HG03442 (cell line): ENCODE measurements at regions not wholly inside any gene's neighbourhood (a gene's known extent, or its start where the extent isn't known, plus 50 kb on each side); places are given as distances from the start of the nearest gene placed in this dataset.

Experiments used
- ATAC-seq: cut with Tn5 transposase; IDR thresholded peaks from one replicate; pipeline ENCODE4 v1.9.1; 2021; ENCODE audit warnings: mild to moderate bottlenecking, moderate library complexity; ENCODE audit not compliant: unreplicated experiment

GRCh38 chr6:144796070-144796469, 510.9 kb downstream of the UTRN start:
- ATAC-seq: no peak

GRCh38 chr6:144797881-144798589, 512.9 kb downstream of the UTRN start:
- ATAC-seq: no peak

- ATAC-seq: no peak
Observed at GRCh38 chr6:144804246-144804790, 519.2 kb downstream of the UTRN start.

GRCh38 chr6:144805049-144805448, 519.9 kb downstream of the UTRN start:
- no peak for ATAC-seq

GRCh38 chr6:144806222-144806621, 521.1 kb downstream of the UTRN start:
- ATAC-seq: no peak

- no peak for ATAC-seq
Observed at GRCh38 chr6:144809120-144809519, 524.0 kb downstream of the UTRN start.

- ATAC-seq: no peak
Observed at GRCh38 chr6:144809969-144810368, 524.8 kb downstream of the UTRN start.

GRCh38 chr6:144811140-144811539, 526.0 kb downstream of the UTRN start:
- no peak for ATAC-seq

GRCh38 chr6:144816936-144817335, 531.8 kb downstream of the UTRN start:
- ATAC-seq: no peak

- ATAC-seq: no peak
Observed at GRCh38 chr6:144820270-144820669, 535.1 kb downstream of the UTRN start.

- ATAC-seq: no peak
Observed at GRCh38 chr6:144823131-144823530, 538.0 kb downstream of the UTRN start.

GRCh38 chr6:144824018-144824417, 538.9 kb downstream of the UTRN start:
- ATAC-seq: no peak

GRCh38 chr6:144834426-144835038, 549.4 kb downstream of the UTRN start:
- no peak for ATAC-seq

- no peak for ATAC-seq
Observed at GRCh38 chr6:144835322-144835973, 550.3 kb downstream of the UTRN start.

GRCh38 chr6:144840619-144841018, 555.5 kb downstream of the UTRN start:
- ATAC-seq: no peak

- no peak for ATAC-seq
Observed at GRCh38 chr6:144843701-144844100, 558.6 kb downstream of the UTRN start.

- no peak for ATAC-seq
Observed at GRCh38 chr6:144844596-144844995, 559.5 kb downstream of the UTRN start.

GRCh38 chr6:144845186-144845585, 560.1 kb downstream of the UTRN start:
- no peak for ATAC-seq

GRCh38 chr6:144847916-144848315, 562.8 kb downstream of the UTRN start:
- no peak for ATAC-seq

- no peak for ATAC-seq
Observed at GRCh38 chr6:144849920-144850319, 564.8 kb downstream of the UTRN start.

GRCh38 chr6:144853603-144854002, 568.5 kb downstream of the UTRN start:
- no peak for ATAC-seq

GRCh38 chr6:144854654-144855053, 569.5 kb downstream of the UTRN start:
- no peak for ATAC-seq
